SK-N-SH treated with all-trans-retinoic acid at 6 μM for 48 hours (cell line): ENCODE measurements at regions not wholly inside any gene's neighbourhood (a gene's known extent, or its start where the extent isn't known, plus 50 kb on each side); places are given as distances from the start of the nearest gene placed in this dataset.

Experiments
- BACH2 ChIP-seq: fragments of 250-450 bp; sonication (Bioruptor Pico); IDR thresholded peaks from 2 replicates; pipeline ENCODE4 v1.9.0; 2021; ENCODE audit warnings: mild to moderate bottlenecking, borderline replicate concordance
- ESRRG ChIP-seq: fragments of 250-450 bp; sonication (Bioruptor Pico); IDR thresholded peaks from 2 replicates; pipeline ENCODE4 v1.6.1; 2021; ENCODE audit warnings: mild to moderate bottlenecking
- PPARA ChIP-seq: fragments of 250-450 bp; sonication (Bioruptor Pico); IDR thresholded peaks from 2 replicates; pipeline ENCODE4 v1.5.0; 2020; ENCODE audit warnings: mild to moderate bottlenecking, borderline replicate concordance
- RARB ChIP-seq: fragments of 250-450 bp; sonication (Bioruptor Pico); IDR thresholded peaks from 2 replicates; pipeline ENCODE4 v1.8.0; 2021; ENCODE audit warnings: mild to moderate bottlenecking, moderate library complexity
- TCF4 ChIP-seq: fragments of 250-450 bp; sonication (Bioruptor Pico); IDR thresholded peaks from 2 replicates; pipeline ENCODE4 v1.8.0; 2021; ENCODE audit warnings: mild to moderate bottlenecking, moderate library complexity, borderline replicate concordance
- ZFP30 ChIP-seq: fragments of 450-650 bp; formaldehyde crosslinking; IDR thresholded peaks from 2 replicates; pipeline ENCODE4 v1.5.0; 2022; ENCODE audit warnings: mild to moderate bottlenecking, moderate library complexity
- TF ChIP-seq, protein P1 (sequence below): fragments of 250-450 bp; sonication (Bioruptor Pico); IDR thresholded peaks from 2 replicates; pipeline ENCODE4 v1.5.1; 2021; ENCODE audit warnings: mild to moderate bottlenecking, moderate library complexity

GRCh38 chr3:28674212-28674611 is 325.6 kb upstream of the AZI2 start:
- TF ChIP-seq ZFP30 (CRISPR knock-in tag) (no peak), BACH2 (CRISPR knock-in tag) (no peak), TCF4 (CRISPR knock-in tag) (no peak), PPARA (CRISPR knock-in tag) (no peak), ESRRG (CRISPR knock-in tag) (no peak), RARB (CRISPR knock-in tag) (no peak)
- TF ChIP-seq, protein P1, sequence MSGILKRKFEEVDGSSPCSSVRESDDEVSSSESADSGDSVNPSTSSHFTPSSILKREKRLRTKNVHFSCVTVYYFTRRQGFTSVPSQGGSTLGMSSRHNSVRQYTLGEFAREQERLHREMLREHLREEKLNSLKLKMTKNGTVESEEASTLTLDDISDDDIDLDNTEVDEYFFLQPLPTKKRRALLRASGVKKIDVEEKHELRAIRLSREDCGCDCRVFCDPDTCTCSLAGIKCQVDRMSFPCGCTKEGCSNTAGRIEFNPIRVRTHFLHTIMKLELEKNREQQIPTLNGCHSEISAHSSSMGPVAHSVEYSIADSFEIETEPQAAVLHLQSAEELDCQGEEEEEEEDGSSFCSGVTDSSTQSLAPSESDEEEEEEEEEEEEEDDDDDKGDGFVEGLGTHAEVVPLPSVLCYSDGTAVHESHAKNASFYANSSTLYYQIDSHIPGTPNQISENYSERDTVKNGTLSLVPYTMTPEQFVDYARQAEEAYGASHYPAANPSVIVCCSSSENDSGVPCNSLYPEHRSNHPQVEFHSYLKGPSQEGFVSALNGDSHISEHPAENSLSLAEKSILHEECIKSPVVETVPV (CRISPR knock-in tag): no peak
